Muscle of arm (tissue), 1 donor: ENCODE measurements at regions not wholly inside any gene's neighbourhood (a gene's known extent, or its start where the extent isn't known, plus 50 kb on each side); places are given as distances from the start of the nearest gene placed in this dataset.
A peak's percentile ranks its signal among the peaks of the same experiment; 100 is the strongest.
"Not testable (repeated sequence)": the region's sequence is repeated elsewhere in the genome, so short reads cannot be mapped to it uniquely, and the experiment has no call there.

Source experiments
- DNase-seq: peaks from one replicate; pipeline ENCODE4 v3.0.0-alpha.2; 2013

GRCh38 chr10:5268743-5269142 lies 72.1 kb downstream of the AKR1C4 start:
- no peak for DNase-seq

GRCh38 chr10:5269791-5270190 lies 73.2 kb downstream of the AKR1C4 start:
- no peak for DNase-seq

DNA sequence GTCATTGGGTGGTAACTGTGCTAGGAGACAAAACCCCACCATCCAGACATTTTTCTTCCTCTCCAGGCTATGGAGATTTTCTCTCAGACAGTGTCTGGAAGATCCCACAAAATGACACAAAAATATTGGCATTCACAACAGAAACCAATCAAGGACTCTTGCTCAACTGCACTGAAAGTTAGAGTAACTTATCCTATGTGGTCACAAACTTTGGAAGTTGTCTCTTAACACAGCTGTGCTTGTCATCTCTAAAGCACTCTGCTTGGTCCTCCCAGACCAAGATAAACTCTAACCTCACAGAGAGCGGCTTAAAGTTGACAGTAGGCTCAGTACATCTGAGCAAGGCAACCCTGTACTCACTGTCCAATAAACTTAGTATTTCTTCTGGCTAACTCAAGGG lies 74.9 kb downstream of the AKR1C4 start:
- DNase-seq, result no peak

- no peak for DNase-seq
These were observed 75.6 kb downstream of the AKR1C4 start for GRCh38 chr10:5272065-5272803.

DNA sequence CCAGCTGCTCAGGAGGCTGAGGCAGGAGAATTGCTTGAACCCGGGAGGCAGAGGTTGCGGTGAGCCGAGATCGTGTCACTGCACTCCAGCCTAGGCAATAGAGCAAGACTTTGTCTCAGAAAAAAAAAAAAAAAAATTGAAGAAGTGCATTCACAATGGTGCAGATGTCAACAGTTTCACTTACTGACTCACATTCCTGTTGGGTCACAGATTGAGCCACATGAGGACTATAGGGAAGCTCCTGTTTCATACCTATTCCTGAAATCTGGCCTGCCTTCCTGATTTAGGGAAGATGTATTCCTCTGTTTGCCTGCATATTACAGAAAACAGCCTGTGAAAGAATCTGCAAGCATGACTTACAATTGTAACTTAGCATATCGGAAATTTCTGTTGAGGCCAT lies 78.2 kb downstream of the AKR1C4 start:
- DNase-seq, result no peak

- no peak for DNase-seq
These were observed 83.4 kb upstream of the UCN3 start for GRCh38 chr10:5281356-5281755.

- no peak for DNase-seq
These were observed 82.6 kb upstream of the UCN3 start for GRCh38 chr10:5282137-5282536.

DNA sequence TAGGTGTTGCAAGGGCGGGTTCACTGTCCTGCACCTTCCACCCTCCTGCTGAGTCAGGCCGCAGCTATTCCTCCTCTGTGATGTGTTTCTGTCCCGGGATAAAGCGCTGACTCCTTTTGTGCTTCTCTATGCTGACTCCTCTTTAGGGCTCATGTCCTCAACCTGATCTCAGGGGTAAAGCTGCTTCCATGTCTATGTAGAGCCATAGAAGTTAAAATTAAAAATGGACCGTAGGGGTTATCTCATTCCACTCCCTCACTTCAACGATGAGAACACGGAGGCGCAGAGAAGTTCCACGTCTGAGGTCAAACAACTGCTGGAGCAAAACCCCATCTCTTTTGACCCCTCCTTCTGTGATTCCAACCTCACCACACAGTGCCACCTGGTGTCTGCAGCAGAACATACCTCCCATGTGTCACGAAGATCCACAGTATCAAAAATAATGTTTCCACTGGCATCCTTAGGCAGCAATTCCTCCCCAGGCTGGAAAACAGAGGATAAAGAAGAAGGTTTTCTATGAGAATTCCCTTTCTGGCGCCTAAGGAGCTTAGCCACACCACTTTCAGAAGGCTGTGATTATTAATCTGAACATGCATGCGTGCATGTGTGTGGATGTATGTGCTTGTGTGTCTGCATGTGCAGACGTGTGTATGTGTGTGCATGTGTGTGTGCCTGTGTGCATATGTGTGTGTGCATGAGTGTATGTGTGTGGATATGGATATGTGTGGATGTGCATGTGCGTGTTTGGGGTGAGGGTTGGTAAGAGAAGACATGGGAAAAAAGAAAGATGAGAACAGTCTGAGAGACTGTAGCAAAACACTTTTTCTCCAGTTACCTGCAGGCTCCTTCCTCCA lies 81.2 kb upstream of the UCN3 start:
- peak; percentile 33 for DNase-seq

DNA sequence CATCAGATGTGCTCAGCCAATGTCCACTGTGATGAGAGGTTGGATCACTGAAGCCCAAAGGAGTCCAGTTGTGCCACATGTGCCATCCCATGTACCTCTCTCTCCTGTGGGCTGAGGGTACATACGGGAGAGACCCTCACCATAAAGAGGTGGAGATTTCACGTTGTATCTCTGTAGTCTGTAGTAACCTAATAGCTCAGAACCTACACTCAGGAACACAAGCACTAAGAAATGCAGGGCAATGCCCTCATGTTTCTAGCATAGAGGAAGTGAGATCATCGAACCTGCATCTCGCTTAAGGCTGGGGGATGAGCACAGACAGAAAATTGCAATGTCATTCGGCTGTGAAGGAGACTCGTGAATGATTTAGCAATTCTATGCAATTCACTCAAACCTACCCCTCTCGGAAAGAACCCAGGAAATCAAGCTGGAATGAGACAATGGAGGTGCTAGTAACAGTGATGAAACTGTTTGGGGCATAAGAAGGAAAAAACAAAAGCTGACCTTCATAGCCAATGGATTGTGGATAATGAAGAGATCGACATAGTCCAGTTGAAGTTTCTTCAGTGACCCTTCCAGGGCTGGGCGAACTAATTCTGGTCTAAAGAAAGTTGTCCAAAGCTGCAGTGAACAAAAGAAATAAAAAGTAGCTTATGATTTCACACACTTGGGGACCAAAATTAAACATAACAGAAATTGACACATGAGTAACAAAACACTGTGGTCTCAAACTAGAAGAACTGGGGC lies 80.3 kb upstream of the UCN3 start:
- DNase-seq, result no peak

GRCh38 chr10:5285186-5285585 lies 79.6 kb upstream of the UCN3 start:
- DNase-seq, result no peak

- no peak for DNase-seq
These were observed 76.4 kb upstream of the UCN3 start for GRCh38 chr10:5288359-5288758.

- not testable (repeated sequence) for DNase-seq
These were observed 75.5 kb upstream of the UCN3 start for GRCh38 chr10:5289228-5289627.

DNA sequence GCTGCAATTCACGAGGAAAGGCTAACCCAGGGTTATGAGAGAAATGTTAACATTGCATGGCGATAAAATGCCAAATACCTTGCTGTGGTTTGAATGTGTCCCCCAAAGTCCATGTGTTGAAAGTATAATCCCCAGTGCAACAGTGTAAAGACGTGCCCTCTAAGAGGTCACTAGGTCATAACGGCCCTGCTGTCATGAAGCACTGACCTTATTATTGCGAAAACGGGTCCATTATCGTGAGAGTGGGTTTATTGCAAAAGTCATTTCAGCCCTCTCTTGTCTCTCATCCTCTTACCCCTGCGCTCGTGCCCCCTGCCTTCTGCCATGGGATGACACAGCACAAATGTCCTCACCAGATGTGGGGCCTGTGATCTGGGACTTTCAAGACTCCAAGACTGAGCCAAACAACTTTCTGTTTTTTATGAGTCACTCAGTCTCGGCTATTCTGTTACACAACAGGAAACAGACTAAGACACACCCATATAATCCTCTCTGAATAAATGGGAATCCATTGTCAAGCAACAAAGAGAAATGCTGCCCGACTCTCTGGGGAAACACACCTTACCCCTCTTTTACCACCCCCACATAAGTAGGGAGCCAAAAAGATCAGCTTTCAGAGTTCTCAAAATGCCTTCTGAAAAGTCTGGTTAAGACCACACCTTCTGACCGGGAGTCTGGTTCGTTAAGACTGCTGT lies 73.1 kb upstream of the UCN3 start:
- DNase-seq, result no peak

DNA sequence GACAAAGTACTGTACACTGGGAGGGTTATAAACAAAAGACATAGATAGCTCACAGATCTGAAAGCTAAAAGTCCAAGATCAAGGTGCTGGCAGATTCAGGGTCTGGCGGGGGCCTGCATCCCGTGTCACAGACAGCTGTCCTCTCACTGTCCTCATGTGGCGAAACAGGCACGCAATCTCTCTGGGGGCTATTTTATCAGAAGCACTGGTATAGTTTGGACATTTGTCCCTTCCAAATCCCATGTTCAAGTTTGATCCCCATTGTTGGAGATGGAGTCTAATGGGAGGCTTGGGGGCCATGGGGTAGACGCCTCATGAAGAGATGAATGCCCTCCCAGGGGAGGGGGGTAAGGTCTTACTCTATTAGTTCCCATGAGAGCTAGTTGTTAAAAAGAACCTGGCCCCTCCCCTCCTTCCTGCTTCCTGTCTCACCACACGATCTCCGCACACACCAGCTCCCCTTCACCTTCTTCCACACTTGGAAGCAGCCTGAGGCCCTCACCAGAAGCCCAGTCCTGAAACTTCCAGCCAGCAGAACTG lies 72.5 kb upstream of the UCN3 start:
- no peak for DNase-seq

DNA sequence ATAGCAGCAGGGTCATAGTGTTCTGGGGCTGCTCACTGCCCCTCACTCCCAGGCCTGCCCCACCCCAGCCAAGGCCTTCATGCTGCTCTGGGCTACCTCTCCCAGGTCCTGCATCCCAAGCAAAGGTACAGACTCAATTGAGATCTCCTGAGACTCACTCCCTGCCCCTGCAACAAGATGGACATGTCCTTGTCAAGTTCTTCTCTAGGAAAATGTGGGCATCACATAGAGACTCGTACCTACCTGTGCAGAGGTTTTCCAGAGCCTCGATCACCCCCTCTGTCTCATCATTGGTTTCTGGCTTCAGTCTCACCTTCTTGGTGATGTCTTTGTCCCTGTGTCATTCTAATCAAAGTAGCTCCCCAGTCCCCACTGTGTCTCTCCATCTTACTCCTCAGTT lies 71.8 kb upstream of the UCN3 start:
- not testable (repeated sequence) for DNase-seq

DNA sequence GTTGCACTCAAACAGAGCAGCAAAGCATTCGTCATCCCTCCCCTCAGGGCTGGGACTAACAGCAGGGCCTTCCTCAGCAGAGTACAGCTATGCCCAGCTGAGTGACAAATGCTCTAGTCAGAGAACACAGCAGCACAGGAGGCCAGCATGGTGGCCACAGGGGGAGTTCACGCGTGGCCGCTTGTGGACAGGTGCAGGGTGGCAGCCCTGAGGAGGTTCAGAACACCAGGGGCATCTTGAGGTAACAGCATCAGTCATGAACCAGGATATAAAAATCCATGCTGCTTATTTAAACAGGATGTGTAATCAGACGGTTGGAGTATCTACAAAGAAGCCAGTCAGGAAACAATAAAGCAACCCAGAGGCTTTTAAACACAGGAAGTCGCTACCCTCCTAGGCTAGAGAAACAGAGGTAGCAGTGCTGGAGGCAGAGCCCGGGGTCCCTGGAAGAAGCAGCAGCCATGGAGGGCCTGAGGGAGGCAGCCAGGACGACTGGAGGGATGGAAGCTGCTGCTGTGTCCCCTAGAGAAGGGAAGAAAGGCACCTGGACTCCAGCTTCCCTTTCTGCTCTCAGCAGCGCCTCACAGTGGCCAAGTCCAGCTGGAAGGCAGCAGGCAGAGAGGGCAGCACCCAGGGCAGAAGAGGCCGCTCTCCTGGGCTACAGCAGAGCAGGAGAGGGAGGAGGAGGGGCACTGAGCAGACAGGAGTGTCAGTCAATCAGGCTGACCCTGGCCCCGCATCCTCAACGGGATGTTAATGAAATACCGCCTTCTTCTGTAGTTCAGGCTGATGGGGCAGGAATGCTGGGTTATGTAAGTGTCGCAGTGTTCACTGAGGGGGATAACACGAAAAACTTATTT lies 70.8 kb upstream of the UCN3 start:
- DNase-seq, result no peak

GRCh38 chr10:5297466-5297865 lies 67.3 kb upstream of the UCN3 start:
- no peak for DNase-seq

DNA sequence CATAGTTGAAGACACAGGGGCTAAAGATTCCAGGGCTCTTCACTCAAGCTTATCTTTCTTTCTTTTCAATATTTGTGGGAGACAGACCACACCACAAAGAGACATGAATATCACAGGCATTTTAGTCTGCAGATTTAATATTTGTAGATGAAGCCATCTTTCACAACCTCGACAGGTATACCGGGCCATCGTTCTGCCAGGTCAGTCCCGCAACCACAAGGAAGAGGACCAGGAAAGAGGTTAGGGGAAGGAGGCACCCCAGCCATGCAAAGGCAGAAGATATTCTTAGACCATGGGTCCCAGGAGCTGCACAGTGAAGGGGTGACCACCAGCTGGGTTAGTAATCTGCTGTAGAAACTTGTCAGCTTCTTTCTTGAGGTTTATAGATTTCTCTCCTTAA lies 66.8 kb upstream of the UCN3 start:
- DNase-seq, result no peak

DNA sequence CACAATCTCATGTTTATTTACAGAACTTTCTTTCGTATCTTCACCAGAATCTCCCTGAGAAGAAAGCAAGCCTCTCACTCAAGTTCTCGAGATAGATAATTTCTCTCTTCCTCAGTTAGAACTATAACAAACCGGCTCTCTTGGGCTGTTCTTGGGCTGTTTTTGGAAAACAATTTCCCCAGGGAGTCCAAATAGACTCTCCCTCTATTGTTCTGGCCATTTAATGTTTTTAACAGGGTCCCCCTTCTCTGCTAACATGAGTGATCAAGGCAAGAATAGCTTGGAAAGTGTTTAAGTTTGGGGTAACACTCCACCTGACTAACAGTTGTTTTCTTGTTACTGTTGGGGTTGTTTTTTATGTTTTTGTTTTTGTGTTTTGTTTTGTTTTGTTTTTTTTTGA lies 64.8 kb upstream of the UCN3 start:
- DNase-seq, result no peak

DNA sequence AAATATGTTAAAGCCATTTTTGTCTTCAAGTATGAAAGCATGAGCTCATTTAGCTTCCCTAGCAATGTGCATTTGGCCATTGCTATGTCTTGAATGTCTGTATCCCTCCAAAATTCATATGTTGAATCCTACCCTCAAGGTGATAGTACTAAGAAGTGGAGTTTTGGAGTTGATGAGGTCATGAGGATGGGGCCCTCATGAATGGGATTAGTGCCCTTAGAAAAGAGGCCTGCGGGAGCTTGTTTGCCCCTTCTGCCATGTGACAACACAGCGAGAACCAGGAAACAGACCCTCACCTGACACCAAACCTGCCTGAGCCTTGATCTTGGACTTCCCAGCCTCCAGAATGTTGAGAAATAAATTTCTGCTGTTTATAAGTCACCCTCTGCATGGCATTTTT lies 61.3 kb upstream of the UCN3 start:
- DNase-seq, result no peak

- DNase-seq, result no peak
These were observed 59.4 kb upstream of the UCN3 start for GRCh38 chr10:5305374-5305773.
